ENCODE measurements at regions not wholly inside any gene's neighbourhood (a gene's known extent, or its start where the extent isn't known, plus 50 kb on each side); places are given as distances from the start of the nearest gene placed in this dataset.

DNA sequence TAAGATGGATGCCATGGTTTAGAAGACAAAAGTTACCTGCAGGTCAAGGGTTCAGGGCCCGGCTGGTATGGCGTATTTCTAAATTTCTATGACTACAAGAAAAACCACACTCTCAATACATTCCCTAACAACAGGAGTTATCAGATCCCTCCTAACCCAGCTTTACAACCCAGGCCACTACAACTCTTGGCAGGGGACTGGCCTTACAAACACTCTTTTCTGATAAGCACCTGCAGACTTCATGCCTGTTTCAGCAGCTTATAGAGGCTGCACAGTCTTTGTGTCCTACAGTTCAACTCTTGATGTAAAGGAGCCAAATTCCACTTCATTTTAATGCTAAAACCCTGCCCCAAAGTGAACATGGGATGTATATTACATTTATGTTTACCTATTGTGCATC lies 461.4 kb downstream of the SIPA1L2 start:
- Histone ChIP-seq H3K9me3 (no peaks in the 10 kb centered on the region), H3K9me2 (no peaks in the 10 kb centered on the region), H3K27ac (ENCODE audit: low read depth in 2 of 2, low read length in 1 of 2) (no peak overlapping the region), H3K4me3 (ENCODE audit: low read depth in 2 of 2, low read length in 1 of 2) (no peak overlapping the region), H3F3A (replicated peaks; ENCODE audit: insufficient read depth) (no peaks in the 10 kb centered on the region), H3K79me2 (ENCODE audit: insufficient read depth) (no peaks in the 10 kb centered on the region), H3K4me1 (ENCODE audit: control insufficient read depth in 1 of 2, insufficient read depth in 2 of 2, low read depth in 1 of 2, low read length in 1 of 2) (no peaks in the 10 kb centered on the region), H2AFZ (ENCODE audit: low read depth) (no peak overlapping the region), H3K9ac (no peak overlapping the region), H3K36me3 (replicated peaks in 1 of 2; ENCODE audit: control insufficient read depth in 1 of 2, insufficient read depth in 2 of 2, low read length in 1 of 2) (no peaks in the 10 kb centered on the region), H3K27me3 (ENCODE audit: insufficient read depth) (no peaks in the 10 kb centered on the region), H4K20me1 (ENCODE audit: insufficient read depth) (no peaks in the 10 kb centered on the region), H3K4me2 (no peak overlapping the region)
- no peak for DNase-seq
- no peak for TF ChIP-seq TAF1 (IDR thresholded peaks at IDR 0.05; ENCODE audit: borderline replicate concordance, low read depth, low read length)
- no peak for TF ChIP-seq MEF2A (IDR thresholded peaks at IDR 0.05; ENCODE audit: borderline replicate concordance, low read depth)
- no peak for TF ChIP-seq ZBTB33 (IDR thresholded peaks at IDR 0.05; ENCODE audit: borderline replicate concordance, low read depth)
- POLR2A ChIA-PET = no interaction called here
- CTCF ChIA-PET = interaction anchor here (1.2 kb wide), 1 partner anchor 303 kb away, joined by 3 read pairs; no protein-coding TSS in a partner anchor
- WGBS (ENCODE audit: low lambda C conversion rate) = 72% methylated on average over 2 of the region's 2 CpGs

DNA sequence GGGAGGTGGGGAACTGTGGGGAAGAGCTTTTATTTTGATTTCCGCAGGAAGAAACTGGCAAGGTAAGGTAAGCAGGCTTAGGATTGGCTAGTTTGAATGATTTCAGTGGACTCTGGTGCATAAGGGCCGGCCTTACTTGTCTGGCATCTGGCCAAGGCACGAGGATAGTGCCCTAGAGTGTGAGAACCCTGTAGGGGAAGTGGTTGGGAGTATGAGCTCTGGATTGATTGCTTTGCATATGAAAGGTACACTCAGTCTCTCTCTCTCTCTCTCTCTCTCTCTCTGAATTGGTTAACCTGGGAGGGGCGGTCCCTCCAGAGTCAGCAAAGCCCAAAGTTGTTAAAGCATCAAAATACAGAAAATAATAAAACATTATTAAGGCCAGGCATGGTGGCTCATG lies 463.0 kb downstream of the SIPA1L2 start:
- H3K79me2 ChIP-seq (ENCODE audit: insufficient read depth) = no peaks in the 10 kb centered on the region
- no peak overlapping the region for H3K4me2 ChIP-seq
- no peaks in the 10 kb centered on the region for H3K4me1 ChIP-seq (ENCODE audit: control insufficient read depth in 1 of 2, insufficient read depth in 2 of 2, low read depth in 1 of 2, low read length in 1 of 2)
- no peaks in the 10 kb centered on the region for H3K36me3 ChIP-seq (replicated peaks in 1 of 2; ENCODE audit: control insufficient read depth in 1 of 2, insufficient read depth in 2 of 2, low read length in 1 of 2)
- no peaks in the 10 kb centered on the region for H4K20me1 ChIP-seq (ENCODE audit: insufficient read depth)
- no peak overlapping the region for H3K27ac ChIP-seq (ENCODE audit: low read depth in 2 of 2, low read length in 1 of 2)
- H3K27me3 ChIP-seq (ENCODE audit: insufficient read depth) = no peaks in the 10 kb centered on the region
- CTCF ChIA-PET = no interaction called here
- no peak overlapping the region for H3K9ac ChIP-seq
- H3K9me2 ChIP-seq = no peaks in the 10 kb centered on the region
- no peak for DNase-seq
- H2AFZ ChIP-seq (ENCODE audit: low read depth) = no peak overlapping the region
- TF ChIP-seq RXRA (IDR thresholded peaks at IDR 0.05; ENCODE audit: borderline replicate concordance, low read depth) = no peak
- TF ChIP-seq POLR2AphosphoS5 (IDR thresholded peaks at IDR 0.05; ENCODE audit: low read depth, low read length) = no peak
- no peak for TF ChIP-seq ELF1 (IDR thresholded peaks at IDR 0.05)
- no peak for TF ChIP-seq ZBTB33 (IDR thresholded peaks at IDR 0.05; ENCODE audit: borderline replicate concordance, low read depth)
- no peak for TF ChIP-seq MXI1 (IDR thresholded peaks at IDR 0.05; ENCODE audit: low read depth, low read length)
- TF ChIP-seq YY1 (IDR thresholded peaks at IDR 0.05; ENCODE audit: low read depth) = no peak
- no peak for TF ChIP-seq FOXJ3 (CRISPR knock-in tag; IDR thresholded peaks at IDR 0.05)
- TF ChIP-seq FOSL2 (IDR thresholded peaks at IDR 0.05; ENCODE audit: borderline replicate concordance, low read depth) = no peak
- TF ChIP-seq, protein P1, sequence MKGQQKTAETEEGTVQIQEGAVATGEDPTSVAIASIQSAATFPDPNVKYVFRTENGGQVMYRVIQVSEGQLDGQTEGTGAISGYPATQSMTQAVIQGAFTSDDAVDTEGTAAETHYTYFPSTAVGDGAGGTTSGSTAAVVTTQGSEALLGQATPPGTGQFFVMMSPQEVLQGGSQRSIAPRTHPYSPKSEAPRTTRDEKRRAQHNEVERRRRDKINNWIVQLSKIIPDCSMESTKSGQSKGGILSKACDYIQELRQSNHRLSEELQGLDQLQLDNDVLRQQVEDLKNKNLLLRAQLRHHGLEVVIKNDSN (IDR thresholded peaks at IDR 0.05; ENCODE audit: borderline replicate concordance, low read depth) = no peak
- TF ChIP-seq, protein P2, sequence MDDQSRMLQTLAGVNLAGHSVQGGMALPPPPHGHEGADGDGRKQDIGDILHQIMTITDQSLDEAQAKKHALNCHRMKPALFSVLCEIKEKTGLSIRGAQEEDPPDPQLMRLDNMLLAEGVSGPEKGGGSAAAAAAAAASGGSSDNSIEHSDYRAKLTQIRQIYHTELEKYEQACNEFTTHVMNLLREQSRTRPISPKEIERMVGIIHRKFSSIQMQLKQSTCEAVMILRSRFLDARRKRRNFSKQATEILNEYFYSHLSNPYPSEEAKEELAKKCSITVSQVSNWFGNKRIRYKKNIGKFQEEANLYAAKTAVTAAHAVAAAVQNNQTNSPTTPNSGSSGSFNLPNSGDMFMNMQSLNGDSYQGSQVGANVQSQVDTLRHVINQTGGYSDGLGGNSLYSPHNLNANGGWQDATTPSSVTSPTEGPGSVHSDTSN (IDR thresholded peaks at IDR 0.05) = no peak
- TF ChIP-seq RCOR1 (IDR thresholded peaks at IDR 0.05; ENCODE audit: low read length) = no peak
- TF ChIP-seq NFIC (IDR thresholded peaks at IDR 0.05; ENCODE audit: borderline replicate concordance) = no peak
- no peaks in the 10 kb centered on the region for H3K9me3 ChIP-seq
- no peaks in the 10 kb centered on the region for H3F3A ChIP-seq (replicated peaks; ENCODE audit: insufficient read depth)
- POLR2A ChIA-PET = no interaction called here
- no peak overlapping the region for H3K4me3 ChIP-seq (ENCODE audit: low read depth in 2 of 2, low read length in 1 of 2)
- 69% methylated on average over 4 of the region's 4 CpGs for WGBS (ENCODE audit: low lambda C conversion rate)

Data from SK-N-SH (cell line).